ENCODE measurements at regions not wholly inside any gene's neighbourhood (a gene's known extent, or its start where the extent isn't known, plus 50 kb on each side); places are given as distances from the start of the nearest gene placed in this dataset.

DNA sequence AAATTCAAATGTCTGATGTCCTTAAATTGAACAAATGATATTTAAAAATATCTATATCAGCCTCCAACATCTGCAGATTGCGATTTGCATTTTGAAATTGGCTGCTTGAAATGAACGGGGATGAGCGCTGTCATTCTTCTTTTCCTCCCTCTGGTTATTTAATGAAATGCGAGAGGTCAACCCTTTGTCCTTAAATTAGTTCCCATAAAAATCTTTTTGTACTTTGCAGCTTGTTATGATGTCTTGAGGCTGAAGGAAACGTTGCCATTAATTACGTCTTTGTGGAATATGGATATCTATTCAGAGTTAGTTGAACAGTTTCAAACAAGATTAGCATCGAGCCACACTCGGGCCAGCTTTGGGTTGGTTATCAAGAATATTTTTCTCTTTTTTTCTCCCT is 140.0 kb downstream of the LINC00237 start (continued):
- no peak for TF ChIP-seq GTF3A (CRISPR knock-in tag; conservative IDR thresholded peaks at IDR 0.05)
- no peak for TF ChIP-seq ZNF230 (CRISPR knock-in tag; IDR thresholded peaks at IDR 0.05)
- no peak for TF ChIP-seq GLI4 (CRISPR knock-in tag; IDR thresholded peaks at IDR 0.05; ENCODE audit: borderline replicate concordance)
- TF ChIP-seq, protein P1, sequence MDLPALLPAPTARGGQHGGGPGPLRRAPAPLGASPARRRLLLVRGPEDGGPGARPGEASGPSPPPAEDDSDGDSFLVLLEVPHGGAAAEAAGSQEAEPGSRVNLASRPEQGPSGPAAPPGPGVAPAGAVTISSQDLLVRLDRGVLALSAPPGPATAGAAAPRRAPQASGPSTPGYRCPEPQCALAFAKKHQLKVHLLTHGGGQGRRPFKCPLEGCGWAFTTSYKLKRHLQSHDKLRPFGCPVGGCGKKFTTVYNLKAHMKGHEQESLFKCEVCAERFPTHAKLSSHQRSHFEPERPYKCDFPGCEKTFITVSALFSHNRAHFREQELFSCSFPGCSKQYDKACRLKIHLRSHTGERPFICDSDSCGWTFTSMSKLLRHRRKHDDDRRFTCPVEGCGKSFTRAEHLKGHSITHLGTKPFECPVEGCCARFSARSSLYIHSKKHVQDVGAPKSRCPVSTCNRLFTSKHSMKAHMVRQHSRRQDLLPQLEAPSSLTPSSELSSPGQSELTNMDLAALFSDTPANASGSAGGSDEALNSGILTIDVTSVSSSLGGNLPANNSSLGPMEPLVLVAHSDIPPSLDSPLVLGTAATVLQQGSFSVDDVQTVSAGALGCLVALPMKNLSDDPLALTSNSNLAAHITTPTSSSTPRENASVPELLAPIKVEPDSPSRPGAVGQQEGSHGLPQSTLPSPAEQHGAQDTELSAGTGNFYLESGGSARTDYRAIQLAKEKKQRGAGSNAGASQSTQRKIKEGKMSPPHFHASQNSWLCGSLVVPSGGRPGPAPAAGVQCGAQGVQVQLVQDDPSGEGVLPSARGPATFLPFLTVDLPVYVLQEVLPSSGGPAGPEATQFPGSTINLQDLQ (CRISPR knock-in tag; IDR thresholded peaks at IDR 0.05): no peak
- no peak for TF ChIP-seq ZNF850 (CRISPR knock-in tag; conservative IDR thresholded peaks at IDR 0.05)
- no peak for TF ChIP-seq ZNF160 (CRISPR knock-in tag; IDR thresholded peaks at IDR 0.05)
- no peak for TF ChIP-seq ATM (IDR thresholded peaks at IDR 0.05; ENCODE audit: borderline replicate concordance)
- no peak for TF ChIP-seq CREB1 (IDR thresholded peaks at IDR 0.05)
- no peak for TF ChIP-seq CREB1 (CRISPR knock-in tag; IDR thresholded peaks at IDR 0.05)
- no peak for TF ChIP-seq ZNF232 (CRISPR knock-in tag; IDR thresholded peaks at IDR 0.05; ENCODE audit: borderline replicate concordance)
- no peak for TF ChIP-seq U2AF2 (IDR thresholded peaks at IDR 0.05; ENCODE audit: low read depth, low read length)
- no peak for TF ChIP-seq ZNF546 (CRISPR knock-in tag; conservative IDR thresholded peaks at IDR 0.05)
- no peak for TF ChIP-seq ATF7 (IDR thresholded peaks at IDR 0.05)
- TF ChIP-seq ATF7 (CRISPR knock-in tag; IDR thresholded peaks at IDR 0.05): no peak
- TF ChIP-seq MIER3 (CRISPR knock-in tag; IDR thresholded peaks at IDR 0.05; ENCODE audit: borderline replicate concordance): no peak
- TF ChIP-seq PRMT3 (CRISPR knock-in tag; IDR thresholded peaks at IDR 0.05; ENCODE audit: borderline replicate concordance, low read depth): no peak
